GM06990 (cell line): ENCODE measurements at regions not wholly inside any gene's neighbourhood (a gene's known extent, or its start where the extent isn't known, plus 50 kb on each side); places are given as distances from the start of the nearest gene placed in this dataset.

Experiments
- DNase-seq: peaks from one replicate; pipeline ENCODE4 v3.0.0-alpha.2; 2011; ENCODE audit not compliant: insufficient read length; ENCODE audit errors: extremely low read depth
- H3K27me3 ChIP-seq: replicated peaks from 2 replicates; pipeline ENCODE4 v1.6.0; 2011; ENCODE audit warnings: low read length; ENCODE audit not compliant: control insufficient read depth, insufficient read depth
- H3K36me3 ChIP-seq: 2 replicates; pipeline ENCODE4 v1.5.1; 2011; ENCODE audit warnings: low read length; ENCODE audit not compliant: control insufficient read depth, insufficient read depth
- H3K4me3 ChIP-seq: replicated peaks from 2 replicates; pipeline ENCODE4 v1.5.1; 2011; ENCODE audit warnings: low read depth, mild to moderate bottlenecking, control low read depth, low read length
- TF ChIP-seq, protein P1 (sequence below): IDR thresholded peaks from 2 replicates; pipeline ENCODE4 v1.5.1; 2011; ENCODE audit warnings: low read length, control low read depth, mild to moderate bottlenecking, inconsistent platforms; ENCODE audit not compliant: insufficient read depth, poor library complexity, severe bottlenecking

DNA sequence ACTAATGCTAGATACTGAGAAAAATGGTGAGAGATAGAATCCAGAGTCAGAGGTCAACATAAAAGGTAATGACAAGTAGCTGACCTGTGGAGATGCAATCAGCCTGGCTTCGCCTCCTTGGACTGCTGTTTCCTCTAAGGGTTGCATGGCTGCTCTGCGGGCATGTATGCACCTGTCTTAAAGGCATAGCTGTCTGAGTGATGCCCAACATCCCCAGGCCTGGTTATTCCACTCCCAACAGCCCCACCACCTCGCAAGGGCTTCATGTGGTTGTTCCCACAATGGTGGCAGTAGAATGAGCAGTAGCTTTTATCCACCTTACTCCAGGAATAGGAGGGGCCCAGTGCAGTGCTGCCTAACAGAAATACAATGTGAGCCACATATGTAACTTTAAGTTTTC, 69.7 kb upstream of the ALK start:
- H3K36me3 ChIP-seq, result no peaks in the 10 kb centered on the region

DNA sequence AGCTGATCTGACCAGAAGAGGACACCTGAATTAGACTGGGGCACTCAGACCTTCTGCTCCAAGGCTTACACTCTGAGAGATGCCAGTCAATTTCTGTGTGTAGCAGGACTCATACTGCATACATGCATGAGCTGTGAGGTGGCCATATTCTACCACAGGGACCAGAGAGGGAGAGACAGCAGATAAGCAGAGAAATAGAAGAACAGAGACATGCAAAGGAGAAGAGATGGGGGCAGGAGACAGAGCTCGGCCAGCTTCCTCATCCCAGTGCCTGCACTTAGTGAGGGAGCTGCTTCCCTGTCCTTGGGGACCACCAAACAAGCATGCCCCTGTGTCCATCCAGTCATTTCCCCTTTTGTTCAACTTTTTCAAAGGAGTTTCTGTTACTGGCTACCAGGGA, 73.9 kb upstream of the ALK start:
- Histone ChIP-seq H3K36me3 (no peaks in the 10 kb centered on the region), H3K27me3 (no peaks in the 10 kb centered on the region), H3K4me3 (no peak overlapping the region)
- DNase-seq, result no peak
- TF ChIP-seq, protein P1, sequence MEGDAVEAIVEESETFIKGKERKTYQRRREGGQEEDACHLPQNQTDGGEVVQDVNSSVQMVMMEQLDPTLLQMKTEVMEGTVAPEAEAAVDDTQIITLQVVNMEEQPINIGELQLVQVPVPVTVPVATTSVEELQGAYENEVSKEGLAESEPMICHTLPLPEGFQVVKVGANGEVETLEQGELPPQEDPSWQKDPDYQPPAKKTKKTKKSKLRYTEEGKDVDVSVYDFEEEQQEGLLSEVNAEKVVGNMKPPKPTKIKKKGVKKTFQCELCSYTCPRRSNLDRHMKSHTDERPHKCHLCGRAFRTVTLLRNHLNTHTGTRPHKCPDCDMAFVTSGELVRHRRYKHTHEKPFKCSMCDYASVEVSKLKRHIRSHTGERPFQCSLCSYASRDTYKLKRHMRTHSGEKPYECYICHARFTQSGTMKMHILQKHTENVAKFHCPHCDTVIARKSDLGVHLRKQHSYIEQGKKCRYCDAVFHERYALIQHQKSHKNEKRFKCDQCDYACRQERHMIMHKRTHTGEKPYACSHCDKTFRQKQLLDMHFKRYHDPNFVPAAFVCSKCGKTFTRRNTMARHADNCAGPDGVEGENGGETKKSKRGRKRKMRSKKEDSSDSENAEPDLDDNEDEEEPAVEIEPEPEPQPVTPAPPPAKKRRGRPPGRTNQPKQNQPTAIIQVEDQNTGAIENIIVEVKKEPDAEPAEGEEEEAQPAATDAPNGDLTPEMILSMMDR, result no peak

More for the DNA sequence above, 69.7 kb upstream of the ALK start:
- no peak for DNase-seq
- H3K27me3 ChIP-seq, result no peaks in the 10 kb centered on the region; the same call in 1 of the 2 replicates
- TF ChIP-seq, protein P1, result no peak
- no peak overlapping the region for H3K4me3 ChIP-seq

DNA sequence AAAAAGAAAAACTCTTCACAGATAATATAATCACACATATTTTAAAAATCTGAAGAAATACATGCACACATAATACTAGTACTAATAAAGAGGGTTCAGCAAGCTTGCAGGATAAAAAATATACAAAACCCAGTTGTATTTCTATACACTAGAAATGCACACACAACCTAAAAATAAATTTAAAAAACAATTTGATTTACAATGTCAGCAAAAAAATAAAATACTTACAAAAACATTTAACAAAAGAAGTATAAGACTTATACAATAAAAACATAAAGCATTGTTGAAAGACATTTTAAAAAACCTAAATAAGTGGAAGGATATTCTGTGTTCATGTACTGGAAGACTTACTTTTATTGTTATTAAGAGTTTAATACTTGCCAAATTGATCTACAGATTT, 81.7 kb upstream of the ALK start:
- Histone ChIP-seq H3K27me3 (no peaks in the 10 kb centered on the region), H3K4me3 (no peak overlapping the region), H3K36me3 (no peaks in the 10 kb centered on the region)
- TF ChIP-seq, protein P1, result no peak
- no peak for DNase-seq

DNA sequence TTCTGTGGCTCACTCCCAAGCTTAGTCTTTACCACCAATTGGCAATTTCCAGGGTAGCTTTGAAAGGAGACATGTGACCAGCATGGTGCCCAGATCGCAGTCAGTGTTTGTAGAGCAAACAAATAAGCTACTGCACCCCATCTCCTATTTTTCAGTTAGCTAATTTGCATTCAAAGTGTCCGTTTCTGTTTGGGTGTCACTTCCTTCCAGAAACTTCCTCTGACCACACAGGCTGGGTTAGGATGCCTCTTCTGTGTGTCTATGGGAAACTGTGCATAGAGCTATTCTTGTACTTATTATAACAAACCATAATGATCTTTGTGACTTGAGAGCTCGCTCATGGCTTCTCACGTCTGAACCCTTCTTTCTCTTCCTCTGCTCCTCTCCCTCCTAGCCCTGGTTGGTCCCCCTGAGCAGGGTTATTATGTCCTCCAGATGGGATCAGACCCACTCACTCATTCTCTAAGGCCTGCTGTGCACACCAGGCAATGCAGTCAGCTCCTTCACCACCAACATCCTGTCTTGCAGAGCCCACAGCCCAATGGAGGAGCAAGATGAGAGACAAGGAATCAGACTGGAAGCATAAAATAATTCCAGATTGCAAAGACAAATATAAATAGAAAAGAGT, 101.2 kb upstream of the ALK start:
- DNase-seq, result no peak
- TF ChIP-seq, protein P1, result no peak
- H3K36me3 ChIP-seq, result no peaks in the 10 kb centered on the region
- no peaks in the 10 kb centered on the region for H3K27me3 ChIP-seq
- no peak overlapping the region for H3K4me3 ChIP-seq

DNA sequence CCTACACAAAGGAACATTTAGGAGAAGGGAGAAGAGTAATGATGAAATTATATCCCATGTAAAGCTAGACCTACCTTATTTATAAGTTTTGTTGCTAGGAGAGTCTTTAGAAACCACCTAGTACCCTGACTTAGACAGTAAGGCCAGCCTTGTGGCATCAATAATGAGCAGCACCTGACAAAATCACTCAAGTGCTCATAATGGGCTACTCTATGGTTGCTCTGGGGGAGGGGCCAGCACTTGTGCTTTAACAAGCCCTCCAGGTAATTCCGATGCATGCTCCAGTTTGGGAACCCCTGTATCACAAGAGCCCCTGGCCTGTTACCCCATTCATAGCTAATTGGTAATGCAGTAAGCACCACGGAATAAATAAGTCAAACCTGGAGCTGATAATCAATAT, 102.9 kb upstream of the ALK start:
- TF ChIP-seq, protein P1, result no peak
- H3K36me3 ChIP-seq, result no peaks in the 10 kb centered on the region
- DNase-seq, result no peak
- H3K4me3 ChIP-seq, result no peak overlapping the region
- H3K27me3 ChIP-seq, result no peaks in the 10 kb centered on the region; the same call in 1 of the 2 replicates
